ENCODE measurements at regions not wholly inside any gene's neighbourhood (a gene's known extent, or its start where the extent isn't known, plus 50 kb on each side); places are given as distances from the start of the nearest gene placed in this dataset.

DNA sequence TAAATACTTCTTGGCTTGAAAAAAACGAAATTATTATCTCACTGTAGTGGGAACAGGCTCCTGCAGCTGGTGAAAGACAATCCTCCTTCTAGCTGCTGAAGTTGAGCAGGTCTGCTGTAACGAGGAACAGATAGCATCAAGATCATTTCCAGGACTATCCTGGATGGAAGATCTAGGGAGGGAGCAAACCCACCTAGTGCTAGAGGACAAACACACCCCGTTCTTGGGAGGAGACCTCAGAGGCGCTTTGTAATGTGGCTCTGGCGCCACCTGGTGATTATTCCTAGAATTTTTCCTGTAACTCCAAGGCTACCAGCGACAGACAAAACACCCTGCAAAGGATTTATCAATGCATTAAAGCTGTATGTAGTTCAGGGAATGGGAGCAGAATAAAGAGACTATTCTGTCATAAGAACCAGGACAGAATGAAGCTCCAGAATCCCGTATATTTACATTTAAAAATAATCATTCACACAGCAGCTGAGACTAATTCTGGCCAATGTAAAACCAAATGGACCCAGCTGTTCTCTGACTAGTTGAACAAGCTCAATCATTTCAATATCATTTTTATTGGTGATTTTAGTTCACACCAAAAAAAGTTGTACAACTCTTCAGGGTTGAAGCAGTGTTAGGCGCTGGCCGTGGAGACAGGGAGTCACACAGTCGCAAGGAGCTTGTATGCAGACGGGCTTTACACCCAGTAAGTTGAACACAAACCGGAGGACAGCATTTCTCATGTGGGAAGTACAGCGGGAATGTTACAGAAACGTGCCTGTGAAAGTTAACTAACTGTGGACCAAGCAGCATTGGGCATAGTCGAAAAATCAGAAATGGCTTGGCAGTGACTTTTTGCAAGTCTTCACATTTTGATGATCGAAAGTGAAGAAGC, 290.3 kb downstream of the TRIB2 start:
- Histone ChIP-seq H3K27ac (no peak overlapping the region), H3K27me3 (no peaks in the 10 kb centered on the region), H3K4me3 (no peak overlapping the region), H3K36me3 (no peaks in the 10 kb centered on the region), H3K9me3 (no peaks in the 10 kb centered on the region), H3K4me1 (peaks cover 26% of the 10 kb centered on the region)
- TF ChIP-seq EP300 (IDR thresholded peaks at IDR 0.05) (no peak), POLR2A (IDR thresholded peaks at IDR 0.05) (no peak), POLR2AphosphoS5 (IDR thresholded peaks at IDR 0.05) (no peak)
- TF ChIP-seq, protein P1, sequence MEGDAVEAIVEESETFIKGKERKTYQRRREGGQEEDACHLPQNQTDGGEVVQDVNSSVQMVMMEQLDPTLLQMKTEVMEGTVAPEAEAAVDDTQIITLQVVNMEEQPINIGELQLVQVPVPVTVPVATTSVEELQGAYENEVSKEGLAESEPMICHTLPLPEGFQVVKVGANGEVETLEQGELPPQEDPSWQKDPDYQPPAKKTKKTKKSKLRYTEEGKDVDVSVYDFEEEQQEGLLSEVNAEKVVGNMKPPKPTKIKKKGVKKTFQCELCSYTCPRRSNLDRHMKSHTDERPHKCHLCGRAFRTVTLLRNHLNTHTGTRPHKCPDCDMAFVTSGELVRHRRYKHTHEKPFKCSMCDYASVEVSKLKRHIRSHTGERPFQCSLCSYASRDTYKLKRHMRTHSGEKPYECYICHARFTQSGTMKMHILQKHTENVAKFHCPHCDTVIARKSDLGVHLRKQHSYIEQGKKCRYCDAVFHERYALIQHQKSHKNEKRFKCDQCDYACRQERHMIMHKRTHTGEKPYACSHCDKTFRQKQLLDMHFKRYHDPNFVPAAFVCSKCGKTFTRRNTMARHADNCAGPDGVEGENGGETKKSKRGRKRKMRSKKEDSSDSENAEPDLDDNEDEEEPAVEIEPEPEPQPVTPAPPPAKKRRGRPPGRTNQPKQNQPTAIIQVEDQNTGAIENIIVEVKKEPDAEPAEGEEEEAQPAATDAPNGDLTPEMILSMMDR (IDR thresholded peaks at IDR 0.05): peak; percentile 83 to 89
- WGBS: 35% methylated on average over 16 of the region's 16 CpGs
- no peak for DNase-seq (ENCODE audit: low spot score in 2 of 2)

DNA sequence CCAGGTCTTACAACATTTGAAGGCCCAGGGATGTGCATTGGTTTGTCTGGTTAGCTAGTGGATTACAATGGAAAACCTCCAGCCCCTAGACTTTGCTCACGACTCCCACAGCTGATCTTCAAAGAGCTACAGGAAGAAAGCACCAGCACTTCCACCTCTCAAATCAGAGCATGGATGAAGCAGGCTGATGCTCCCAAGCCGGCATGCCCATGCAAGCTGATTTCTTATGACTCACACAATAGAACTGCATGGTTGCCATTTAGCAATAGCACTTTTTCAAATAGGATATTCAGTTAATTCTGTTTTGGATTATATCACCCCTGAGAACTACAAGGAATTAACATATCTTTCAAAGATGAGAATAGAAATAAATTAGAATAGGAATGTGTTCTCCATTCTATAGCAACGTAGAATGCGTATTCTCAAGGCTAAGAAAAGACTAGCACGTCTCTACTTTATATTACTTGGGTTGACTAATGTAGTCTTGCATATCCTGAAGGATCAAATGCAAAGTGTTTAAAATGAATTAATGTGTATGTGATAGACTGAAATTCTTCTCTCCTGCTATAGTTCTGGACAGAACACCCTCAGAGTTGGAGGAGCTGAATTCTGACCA, 292.4 kb downstream of the TRIB2 start:
- H3K4me3 ChIP-seq: no peak overlapping the region
- H3K27me3 ChIP-seq: no peaks in the 10 kb centered on the region
- H3K27ac ChIP-seq: no peak overlapping the region
- peaks cover 14% of the 10 kb centered on the region for H3K4me1 ChIP-seq
- no peak for DNase-seq (ENCODE audit: low spot score in 2 of 2)
- TF ChIP-seq, protein P1 (IDR thresholded peaks at IDR 0.05): no peak
- TF ChIP-seq POLR2AphosphoS5 (IDR thresholded peaks at IDR 0.05) (no peak), POLR2A (IDR thresholded peaks at IDR 0.05) (no peak), EP300 (IDR thresholded peaks at IDR 0.05) (no peak)
- H3K9me3 ChIP-seq: no peaks in the 10 kb centered on the region
- H3K36me3 ChIP-seq: no peaks in the 10 kb centered on the region
- 41% methylated on average over 5 of the region's 5 CpGs for WGBS

DNA sequence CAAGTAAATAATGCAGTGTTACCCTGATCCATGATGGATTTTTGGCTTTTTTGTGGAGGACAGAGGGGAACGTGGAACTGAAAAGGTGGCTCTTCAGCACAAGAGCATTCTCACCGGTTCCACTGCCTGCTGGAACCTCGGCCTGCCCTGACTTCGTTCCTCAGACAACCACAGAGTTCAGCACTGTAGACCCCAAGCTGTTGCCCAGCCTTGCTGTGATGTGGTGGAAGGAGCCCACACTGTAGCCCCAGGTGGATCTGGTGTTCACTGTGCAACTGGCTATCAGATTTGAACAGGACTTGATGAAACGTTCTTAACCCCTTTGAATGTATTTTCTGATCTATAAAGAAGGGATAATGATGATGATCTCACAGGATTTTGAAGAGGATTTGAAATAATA, 293.5 kb downstream of the TRIB2 start:
- no peaks in the 10 kb centered on the region for H3K9me3 ChIP-seq
- DNase-seq (ENCODE audit: low spot score in 2 of 2): no peak
- H3K27me3 ChIP-seq: no peaks in the 10 kb centered on the region
- H3K27ac ChIP-seq: no peak overlapping the region
- no peak for TF ChIP-seq EP300 (IDR thresholded peaks at IDR 0.05)
- TF ChIP-seq, protein P1 (IDR thresholded peaks at IDR 0.05): no peak
- H3K4me3 ChIP-seq: no peak overlapping the region
- H3K36me3 ChIP-seq: no peaks in the 10 kb centered on the region
- WGBS: 88% methylated on average over 5 of the region's 5 CpGs
- H3K4me1 ChIP-seq: peaks cover 14% of the 10 kb centered on the region

DNA sequence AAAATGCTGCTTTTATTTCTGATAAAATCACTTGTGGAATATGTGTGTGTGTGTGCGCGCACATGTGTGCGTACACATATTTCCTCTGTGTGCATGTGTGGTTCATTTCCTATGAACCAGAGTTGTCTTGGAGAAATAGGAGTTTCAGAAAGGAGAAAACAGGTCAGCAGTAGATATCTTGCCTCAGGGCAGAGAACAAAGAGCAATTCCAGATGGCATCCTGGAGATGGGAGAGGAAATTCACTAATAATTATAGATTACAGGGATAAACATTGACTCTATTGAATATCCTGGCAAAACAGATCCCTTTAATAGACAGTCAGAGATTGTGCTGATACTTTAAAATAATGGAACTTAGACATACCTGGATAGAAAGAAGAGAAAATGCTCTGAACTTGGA, 298.0 kb downstream of the TRIB2 start:
- TF ChIP-seq EP300 (IDR thresholded peaks at IDR 0.05) (no peak), POLR2AphosphoS5 (IDR thresholded peaks at IDR 0.05) (no peak), POLR2A (IDR thresholded peaks at IDR 0.05) (no peak)
- TF ChIP-seq, protein P1 (IDR thresholded peaks at IDR 0.05): no peak
- no peaks in the 10 kb centered on the region for H3K9me3 ChIP-seq
- no peak for DNase-seq (ENCODE audit: low spot score in 2 of 2)
- H3K27ac ChIP-seq: no peak overlapping the region
- WGBS: 94% methylated on average over 3 of the region's 3 CpGs
- H3K4me1 ChIP-seq: no peaks in the 10 kb centered on the region
- H3K36me3 ChIP-seq: no peaks in the 10 kb centered on the region
- H3K4me3 ChIP-seq: no peak overlapping the region
- H3K27me3 ChIP-seq: no peaks in the 10 kb centered on the region

DNA sequence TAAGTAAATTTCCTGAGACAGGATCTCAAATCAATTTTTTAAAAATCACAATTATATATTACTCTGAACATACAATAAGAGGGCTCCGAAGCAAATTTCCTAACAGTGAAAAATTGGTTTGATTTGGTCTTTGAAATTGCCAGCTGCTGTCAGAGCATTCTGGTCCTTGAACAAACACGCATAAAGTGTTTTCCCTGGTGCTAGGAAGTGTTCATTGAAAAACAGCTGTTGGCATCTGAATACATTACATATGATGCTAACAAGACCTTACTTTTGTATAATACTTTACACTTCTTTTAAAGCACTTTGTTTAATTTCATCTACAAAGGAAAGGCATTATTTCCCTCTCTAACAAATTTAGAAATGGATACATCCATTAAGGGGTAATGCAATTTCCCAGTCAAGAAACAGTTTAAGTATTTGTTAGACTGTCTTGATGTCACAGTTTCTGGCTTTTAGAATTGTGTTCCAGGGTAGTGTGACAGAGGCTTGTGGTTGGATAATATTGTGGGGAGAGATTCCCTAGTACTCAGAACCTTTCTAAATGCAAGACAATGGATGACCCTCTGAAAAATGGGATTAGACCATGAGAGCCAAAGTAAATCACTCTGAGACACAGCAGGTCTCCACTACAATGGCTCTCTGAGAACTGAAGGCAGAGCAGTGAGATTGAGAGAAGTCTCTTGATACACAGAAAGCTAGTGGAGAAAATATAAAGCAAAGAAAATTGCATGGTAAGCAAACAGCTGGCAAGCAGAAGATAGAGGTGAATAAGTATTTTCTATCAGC, 299.0 kb downstream of the TRIB2 start:
- H3K4me1 ChIP-seq: no peaks in the 10 kb centered on the region
- H3K4me3 ChIP-seq: no peak overlapping the region
- TF ChIP-seq EP300 (IDR thresholded peaks at IDR 0.05) (no peak), POLR2AphosphoS5 (IDR thresholded peaks at IDR 0.05) (no peak), POLR2A (IDR thresholded peaks at IDR 0.05) (no peak)
- TF ChIP-seq, protein P1 (IDR thresholded peaks at IDR 0.05): no peak
- no peaks in the 10 kb centered on the region for H3K9me3 ChIP-seq
- 90% methylated on average over 2 of the region's 2 CpGs for WGBS
- no peak overlapping the region for H3K27ac ChIP-seq
- no peak for DNase-seq (ENCODE audit: low spot score in 2 of 2)
- no peaks in the 10 kb centered on the region for H3K27me3 ChIP-seq
- H3K36me3 ChIP-seq: no peaks in the 10 kb centered on the region

Measured in suprapubic skin (tissue), 4 donors.